ENCODE measurements at regions not wholly inside any gene's neighbourhood (a gene's known extent, or its start where the extent isn't known, plus 50 kb on each side); places are given as distances from the start of the nearest gene placed in this dataset.

DNA sequence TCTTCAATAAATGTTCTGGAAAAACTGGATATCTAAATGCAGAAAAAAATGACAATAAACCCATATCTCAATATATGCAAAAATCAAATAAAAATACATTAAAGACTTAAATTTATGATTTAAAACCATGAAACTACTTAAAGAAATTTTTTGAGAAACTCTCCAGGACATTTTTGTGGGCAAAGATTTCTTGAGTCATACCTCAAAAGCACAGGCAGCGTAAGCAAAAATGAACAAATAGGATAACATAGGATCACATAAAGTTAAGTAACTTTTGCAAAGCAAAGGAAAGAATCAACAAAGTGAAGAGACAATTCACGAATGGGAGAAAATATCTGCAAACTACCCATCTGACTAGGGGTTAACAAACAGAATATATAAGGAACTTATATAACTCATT, 1545.5 kb downstream of the SUCLG1 start:
- no peaks in the 10 kb centered on the region for H3K27me3 ChIP-seq (ENCODE audit: low read depth, low read length)
- no peak overlapping the region for H3K4me3 ChIP-seq (ENCODE audit: low read depth in 1 of 2, low read length in 2 of 2)
- H3K4me1 ChIP-seq (ENCODE audit: control insufficient read depth in 1 of 2, insufficient read depth in 2 of 2, low read length in 2 of 2): no peaks in the 10 kb centered on the region
- H3K9me3 ChIP-seq (ENCODE audit: control insufficient read depth in 1 of 2, low read length in 2 of 2): peaks cover 0 to 2% of the 10 kb centered on the region in 2 donors
- no peak overlapping the region for H3K27ac ChIP-seq (ENCODE audit: low read length)
- H3K36me3 ChIP-seq (ENCODE audit: control insufficient read depth in 1 of 2, insufficient read depth in 2 of 2, low read length in 2 of 2): no peaks in the 10 kb centered on the region

- Histone ChIP-seq H3K4me3 (ENCODE audit: low read depth in 1 of 2, low read length in 2 of 2) (no peak overlapping the region), H3K4me1 (ENCODE audit: control insufficient read depth in 1 of 2, insufficient read depth in 2 of 2, low read length in 2 of 2) (no peaks in the 10 kb centered on the region), H3K27me3 (ENCODE audit: low read depth, low read length) (no peaks in the 10 kb centered on the region), H3K27ac (ENCODE audit: low read length) (no peak overlapping the region), H3K9me3 (ENCODE audit: control insufficient read depth in 1 of 2, low read length in 2 of 2) (no peaks in the 10 kb centered on the region), H3K36me3 (ENCODE audit: control insufficient read depth in 1 of 2, insufficient read depth in 2 of 2, low read length in 2 of 2) (no peaks in the 10 kb centered on the region)
These were observed 1563.0 kb downstream of the SUCLG1 start for GRCh38 chr2:82896117-82896516.

DNA sequence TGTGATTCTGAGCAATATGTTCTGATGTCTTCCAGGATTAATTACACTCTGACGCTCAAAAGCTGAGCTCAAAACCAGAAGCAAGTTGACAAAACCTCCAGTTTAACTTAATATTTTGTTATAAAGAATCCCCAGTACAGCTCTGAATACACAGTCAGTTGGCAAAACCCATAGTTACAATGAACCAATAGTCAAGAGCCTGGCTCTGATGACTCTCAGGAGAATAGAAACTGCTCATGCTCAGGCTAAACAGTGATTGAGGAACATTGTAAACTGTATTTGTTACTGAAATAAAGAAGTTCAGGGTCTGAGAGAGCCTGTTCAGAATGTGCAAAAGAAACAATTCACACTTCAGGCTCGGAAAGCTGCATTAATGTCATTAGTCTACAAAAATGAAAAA, 1565.9 kb downstream of the SUCLG1 start:
- Histone ChIP-seq H3K36me3 (ENCODE audit: control insufficient read depth in 1 of 2, insufficient read depth in 2 of 2, low read length in 2 of 2) (no peaks in the 10 kb centered on the region), H3K27ac (ENCODE audit: low read length) (no peak overlapping the region)

DNA sequence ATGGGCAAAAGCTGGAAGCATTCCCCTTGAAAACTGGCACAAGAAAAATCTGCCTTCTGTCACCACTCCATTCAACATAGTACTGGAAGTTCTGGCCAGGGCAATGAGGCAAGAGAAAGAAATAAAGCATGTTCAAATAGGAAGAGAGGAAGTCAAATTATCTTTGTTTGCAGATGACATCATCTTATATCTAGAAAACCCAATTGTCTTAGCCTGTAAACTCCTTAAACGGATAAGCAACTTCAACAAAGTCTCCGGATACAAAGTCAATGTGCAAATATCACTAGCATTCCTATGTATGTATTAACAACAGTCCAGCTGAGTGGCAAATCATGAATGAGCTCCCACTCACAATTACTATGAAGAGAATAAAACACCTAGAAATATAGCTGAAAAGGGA, 1579.3 kb downstream of the SUCLG1 start:
- peaks cover 0 to 3% of the 10 kb centered on the region in 2 donors for H3K9me3 ChIP-seq (ENCODE audit: control insufficient read depth in 1 of 2, low read length in 2 of 2)
- H3K27me3 ChIP-seq (ENCODE audit: low read depth, low read length): no peaks in the 10 kb centered on the region
- H3K27ac ChIP-seq (ENCODE audit: low read length): no peak overlapping the region
- no peaks in the 10 kb centered on the region for H3K36me3 ChIP-seq (ENCODE audit: control insufficient read depth in 1 of 2, insufficient read depth in 2 of 2, low read length in 2 of 2)
- H3K4me1 ChIP-seq (ENCODE audit: control insufficient read depth in 1 of 2, insufficient read depth in 2 of 2, low read length in 2 of 2): no peaks in the 10 kb centered on the region
- H3K4me3 ChIP-seq (ENCODE audit: low read depth in 1 of 2, low read length in 2 of 2): no peak overlapping the region

More for the DNA sequence above, 1565.9 kb downstream of the SUCLG1 start:
- Histone ChIP-seq H3K4me3 (ENCODE audit: low read depth in 1 of 2, low read length in 2 of 2) (no peak overlapping the region), H3K9me3 (ENCODE audit: control insufficient read depth in 1 of 2, low read length in 2 of 2) (no peaks in the 10 kb centered on the region), H3K4me1 (ENCODE audit: control insufficient read depth in 1 of 2, insufficient read depth in 2 of 2, low read length in 2 of 2) (no peaks in the 10 kb centered on the region), H3K27me3 (ENCODE audit: low read depth, low read length) (no peaks in the 10 kb centered on the region)

- Histone ChIP-seq H3K27ac (ENCODE audit: low read length) (no peak overlapping the region), H3K27me3 (ENCODE audit: low read depth, low read length) (no peaks in the 10 kb centered on the region), H3K4me1 (ENCODE audit: control insufficient read depth in 1 of 2, insufficient read depth in 2 of 2, low read length in 2 of 2) (no peaks in the 10 kb centered on the region)
These were observed 1583.2 kb downstream of the SUCLG1 start for GRCh38 chr2:82875858-82876257.

DNA sequence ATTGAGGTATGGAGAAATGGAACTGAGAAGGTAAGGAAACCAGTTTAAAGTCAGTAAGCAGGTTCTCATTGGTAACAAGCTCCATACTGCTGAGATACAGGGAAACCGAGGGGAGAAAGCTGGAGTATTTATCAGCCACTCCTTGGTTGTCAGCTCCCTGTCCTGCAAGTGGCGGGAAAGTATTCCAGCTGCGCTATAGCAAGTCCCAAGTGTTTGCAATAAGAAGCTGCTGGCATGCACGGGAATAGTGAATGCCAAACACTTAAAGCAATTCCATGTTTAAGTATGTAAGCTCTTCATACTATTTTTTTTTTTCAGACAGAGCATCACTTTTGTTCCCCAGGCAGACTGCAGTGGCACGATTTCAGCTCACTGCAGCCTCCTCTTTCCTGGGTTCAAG, 1601.1 kb downstream of the SUCLG1 start:
- H3K27me3 ChIP-seq (ENCODE audit: low read depth, low read length): no peaks in the 10 kb centered on the region

More at GRCh38 chr2:82875858-82876257, 1583.2 kb downstream of the SUCLG1 start:
- Histone ChIP-seq H3K4me3 (ENCODE audit: low read depth in 1 of 2, low read length in 2 of 2) (no peak overlapping the region), H3K36me3 (ENCODE audit: control insufficient read depth in 1 of 2, insufficient read depth in 2 of 2, low read length in 2 of 2) (no peaks in the 10 kb centered on the region), H3K9me3 (ENCODE audit: control insufficient read depth in 1 of 2, low read length in 2 of 2) (peaks cover 0 to 3% of the 10 kb centered on the region in 2 donors)

GRCh38 chr2:82853299-82853698, 1605.8 kb downstream of the SUCLG1 start:
- no peak overlapping the region for H3K27ac ChIP-seq (ENCODE audit: low read length)
- H3K36me3 ChIP-seq (ENCODE audit: control insufficient read depth in 1 of 2, insufficient read depth in 2 of 2, low read length in 2 of 2): no peaks in the 10 kb centered on the region
- no peak overlapping the region for H3K4me3 ChIP-seq (ENCODE audit: low read depth in 1 of 2, low read length in 2 of 2)

More for the DNA sequence above, 1601.1 kb downstream of the SUCLG1 start:
- Histone ChIP-seq H3K36me3 (ENCODE audit: control insufficient read depth in 1 of 2, insufficient read depth in 2 of 2, low read length in 2 of 2) (no peaks in the 10 kb centered on the region), H3K9me3 (ENCODE audit: control insufficient read depth in 1 of 2, low read length in 2 of 2) (no peaks in the 10 kb centered on the region), H3K27ac (ENCODE audit: low read length) (no peak overlapping the region), H3K4me1 (ENCODE audit: control insufficient read depth in 1 of 2, insufficient read depth in 2 of 2, low read length in 2 of 2) (no peaks in the 10 kb centered on the region), H3K4me3 (ENCODE audit: low read depth in 1 of 2, low read length in 2 of 2) (no peak overlapping the region)

GRCh38 chr2:82852787-82853186, 1606.3 kb downstream of the SUCLG1 start:
- H3K9me3 ChIP-seq (ENCODE audit: control insufficient read depth in 1 of 2, low read length in 2 of 2): no peaks in the 10 kb centered on the region
- H3K36me3 ChIP-seq (ENCODE audit: control insufficient read depth in 1 of 2, insufficient read depth in 2 of 2, low read length in 2 of 2): no peaks in the 10 kb centered on the region
- H3K4me1 ChIP-seq (ENCODE audit: control insufficient read depth in 1 of 2, insufficient read depth in 2 of 2, low read length in 2 of 2): no peaks in the 10 kb centered on the region
- no peak overlapping the region for H3K4me3 ChIP-seq (ENCODE audit: low read depth in 1 of 2, low read length in 2 of 2)
- no peak overlapping the region for H3K27ac ChIP-seq (ENCODE audit: low read length)
- no peaks in the 10 kb centered on the region for H3K27me3 ChIP-seq (ENCODE audit: low read depth, low read length)

More at GRCh38 chr2:82853299-82853698, 1605.8 kb downstream of the SUCLG1 start:
- H3K27me3 ChIP-seq (ENCODE audit: low read depth, low read length): no peaks in the 10 kb centered on the region
- H3K4me1 ChIP-seq (ENCODE audit: control insufficient read depth in 1 of 2, insufficient read depth in 2 of 2, low read length in 2 of 2): no peaks in the 10 kb centered on the region
- no peaks in the 10 kb centered on the region for H3K9me3 ChIP-seq (ENCODE audit: control insufficient read depth in 1 of 2, low read length in 2 of 2)

GRCh38 chr2:82848285-82848684, 1610.8 kb downstream of the SUCLG1 start:
- no peaks in the 10 kb centered on the region for H3K27me3 ChIP-seq (ENCODE audit: low read depth, low read length)
- no peak overlapping the region for H3K27ac ChIP-seq (ENCODE audit: low read length)
- no peak overlapping the region for H3K4me3 ChIP-seq (ENCODE audit: low read depth in 1 of 2, low read length in 2 of 2)
- no peaks in the 10 kb centered on the region for H3K9me3 ChIP-seq (ENCODE audit: control insufficient read depth in 1 of 2, low read length in 2 of 2)
- H3K36me3 ChIP-seq (ENCODE audit: control insufficient read depth in 1 of 2, insufficient read depth in 2 of 2, low read length in 2 of 2): no peaks in the 10 kb centered on the region
- H3K4me1 ChIP-seq (ENCODE audit: control insufficient read depth in 1 of 2, insufficient read depth in 2 of 2, low read length in 2 of 2): no peaks in the 10 kb centered on the region

- Histone ChIP-seq H3K27ac (ENCODE audit: low read length) (no peak overlapping the region), H3K9me3 (ENCODE audit: control insufficient read depth in 1 of 2, low read length in 2 of 2) (no peaks in the 10 kb centered on the region), H3K4me1 (ENCODE audit: control insufficient read depth in 1 of 2, insufficient read depth in 2 of 2, low read length in 2 of 2) (no peaks in the 10 kb centered on the region), H3K27me3 (ENCODE audit: low read depth, low read length) (no peaks in the 10 kb centered on the region), H3K36me3 (ENCODE audit: control insufficient read depth in 1 of 2, insufficient read depth in 2 of 2, low read length in 2 of 2) (no peaks in the 10 kb centered on the region), H3K4me3 (ENCODE audit: low read depth in 1 of 2, low read length in 2 of 2) (no peak overlapping the region)
These were observed 1620.0 kb downstream of the SUCLG1 start for GRCh38 chr2:82839036-82839435.

DNA sequence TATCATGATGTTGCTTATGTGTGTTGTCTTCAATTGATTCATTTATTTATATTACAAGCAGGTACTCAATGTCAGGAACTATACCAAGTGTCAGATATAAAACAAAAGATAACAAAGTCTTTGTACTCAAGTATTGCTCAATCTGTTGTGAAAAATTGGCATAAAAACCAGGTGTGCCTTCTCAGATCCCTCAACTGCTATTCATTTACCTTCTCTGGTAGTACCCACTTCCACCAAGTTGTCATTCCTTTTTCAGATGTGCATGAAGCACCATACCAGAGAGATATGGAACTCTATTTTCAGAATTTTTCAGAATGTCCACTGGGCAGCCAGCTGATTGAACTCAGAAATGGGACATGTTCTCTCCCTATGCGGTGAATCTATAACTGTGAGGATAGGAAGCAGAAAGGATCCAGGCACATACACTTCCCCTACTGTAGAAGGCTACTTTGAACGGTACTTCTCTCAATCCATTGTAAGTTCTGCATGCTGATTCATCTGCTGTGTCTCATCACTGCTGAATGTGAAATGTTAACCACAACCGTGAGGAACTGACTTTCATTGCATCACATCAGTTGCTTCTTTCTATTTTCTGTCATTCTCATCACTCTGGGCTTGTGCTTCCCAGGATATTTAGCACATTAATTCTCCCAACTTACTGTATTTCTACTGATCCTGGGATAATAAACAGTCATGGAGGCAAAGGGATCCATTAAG, 1621.3 kb downstream of the SUCLG1 start:
- Histone ChIP-seq H3K9me3 (ENCODE audit: control insufficient read depth in 1 of 2, low read length in 2 of 2) (no peaks in the 10 kb centered on the region), H3K4me1 (ENCODE audit: control insufficient read depth in 1 of 2, insufficient read depth in 2 of 2, low read length in 2 of 2) (no peaks in the 10 kb centered on the region), H3K36me3 (ENCODE audit: control insufficient read depth in 1 of 2, insufficient read depth in 2 of 2, low read length in 2 of 2) (no peaks in the 10 kb centered on the region), H3K4me3 (ENCODE audit: low read depth in 1 of 2, low read length in 2 of 2) (no peak overlapping the region), H3K27ac (ENCODE audit: low read length) (no peak overlapping the region), H3K27me3 (ENCODE audit: low read depth, low read length) (no peaks in the 10 kb centered on the region)

GRCh38 chr2:82834893-82835292, 1624.2 kb downstream of the SUCLG1 start:
- Histone ChIP-seq H3K27ac (ENCODE audit: low read length) (no peak overlapping the region), H3K4me3 (ENCODE audit: low read depth in 1 of 2, low read length in 2 of 2) (no peak overlapping the region), H3K27me3 (ENCODE audit: low read depth, low read length) (no peaks in the 10 kb centered on the region), H3K9me3 (ENCODE audit: control insufficient read depth in 1 of 2, low read length in 2 of 2) (no peaks in the 10 kb centered on the region), H3K36me3 (ENCODE audit: control insufficient read depth in 1 of 2, insufficient read depth in 2 of 2, low read length in 2 of 2) (no peaks in the 10 kb centered on the region), H3K4me1 (ENCODE audit: control insufficient read depth in 1 of 2, insufficient read depth in 2 of 2, low read length in 2 of 2) (no peaks in the 10 kb centered on the region)

All from muscle layer of duodenum (tissue), 2 donors.